WI38 (cell line): ENCODE measurements at regions not wholly inside any gene's neighbourhood (a gene's known extent, or its start where the extent isn't known, plus 50 kb on each side); places are given as distances from the start of the nearest gene placed in this dataset.

Experiments
- H3K4me3 ChIP-seq: 2 replicates; pipeline ENCODE4 v1.5.1; 2011; ENCODE audit warnings: low read depth, mild to moderate bottlenecking, control low read depth, low read length
- TF ChIP-seq, protein P1 (sequence below): IDR thresholded peaks from 2 replicates; pipeline ENCODE4 v1.5.1; 2012; ENCODE audit warnings: low read depth, mild to moderate bottlenecking, control low read depth, low read length

DNA sequence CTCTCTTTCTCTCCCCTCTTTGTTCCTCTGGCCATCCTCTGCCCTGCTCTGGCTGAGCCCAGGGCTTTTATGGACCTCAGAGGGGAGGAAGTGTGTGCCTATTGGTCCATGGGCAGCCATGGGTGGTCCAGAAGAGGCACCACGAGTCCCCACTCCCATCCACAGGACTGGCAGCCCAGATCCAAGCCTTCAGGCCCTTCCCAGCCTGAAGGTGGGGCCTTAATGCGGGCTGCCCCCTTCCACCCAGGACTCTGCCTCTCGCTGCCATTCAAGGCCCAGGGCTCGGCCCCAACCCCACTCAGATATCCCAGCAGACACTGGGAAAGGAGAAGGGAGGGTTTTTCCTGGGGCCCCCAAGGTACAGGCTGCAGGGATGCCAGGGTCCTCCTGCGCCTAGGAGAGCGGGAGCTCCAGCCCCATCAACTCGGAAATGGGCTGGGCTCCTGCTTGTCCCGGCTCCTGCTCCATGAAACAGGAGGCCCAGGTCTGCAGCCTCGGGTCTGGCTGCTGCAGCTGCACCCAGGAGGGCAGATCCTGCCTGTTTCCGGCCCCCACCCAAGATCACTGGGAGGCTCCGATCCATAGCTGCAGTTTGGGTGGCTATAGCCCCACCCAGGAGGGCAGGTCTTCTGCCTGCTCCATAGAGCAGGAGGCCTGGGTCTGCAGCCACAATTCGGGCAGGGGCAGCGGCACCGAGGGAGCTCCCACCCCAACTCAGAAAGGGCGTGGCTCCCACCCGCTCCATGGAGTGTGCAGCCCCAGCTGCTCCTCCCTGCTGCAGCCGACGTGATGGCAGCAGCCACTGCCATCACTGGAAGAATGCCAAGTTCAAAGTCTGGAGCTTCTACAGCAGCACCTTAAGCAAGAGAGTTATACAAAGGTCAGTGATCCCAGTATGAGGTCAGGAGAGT, 116.6 kb upstream of the RBBP8 start:
- TF ChIP-seq, protein P1, sequence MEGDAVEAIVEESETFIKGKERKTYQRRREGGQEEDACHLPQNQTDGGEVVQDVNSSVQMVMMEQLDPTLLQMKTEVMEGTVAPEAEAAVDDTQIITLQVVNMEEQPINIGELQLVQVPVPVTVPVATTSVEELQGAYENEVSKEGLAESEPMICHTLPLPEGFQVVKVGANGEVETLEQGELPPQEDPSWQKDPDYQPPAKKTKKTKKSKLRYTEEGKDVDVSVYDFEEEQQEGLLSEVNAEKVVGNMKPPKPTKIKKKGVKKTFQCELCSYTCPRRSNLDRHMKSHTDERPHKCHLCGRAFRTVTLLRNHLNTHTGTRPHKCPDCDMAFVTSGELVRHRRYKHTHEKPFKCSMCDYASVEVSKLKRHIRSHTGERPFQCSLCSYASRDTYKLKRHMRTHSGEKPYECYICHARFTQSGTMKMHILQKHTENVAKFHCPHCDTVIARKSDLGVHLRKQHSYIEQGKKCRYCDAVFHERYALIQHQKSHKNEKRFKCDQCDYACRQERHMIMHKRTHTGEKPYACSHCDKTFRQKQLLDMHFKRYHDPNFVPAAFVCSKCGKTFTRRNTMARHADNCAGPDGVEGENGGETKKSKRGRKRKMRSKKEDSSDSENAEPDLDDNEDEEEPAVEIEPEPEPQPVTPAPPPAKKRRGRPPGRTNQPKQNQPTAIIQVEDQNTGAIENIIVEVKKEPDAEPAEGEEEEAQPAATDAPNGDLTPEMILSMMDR = no peak
- no peak overlapping the region for H3K4me3 ChIP-seq

DNA sequence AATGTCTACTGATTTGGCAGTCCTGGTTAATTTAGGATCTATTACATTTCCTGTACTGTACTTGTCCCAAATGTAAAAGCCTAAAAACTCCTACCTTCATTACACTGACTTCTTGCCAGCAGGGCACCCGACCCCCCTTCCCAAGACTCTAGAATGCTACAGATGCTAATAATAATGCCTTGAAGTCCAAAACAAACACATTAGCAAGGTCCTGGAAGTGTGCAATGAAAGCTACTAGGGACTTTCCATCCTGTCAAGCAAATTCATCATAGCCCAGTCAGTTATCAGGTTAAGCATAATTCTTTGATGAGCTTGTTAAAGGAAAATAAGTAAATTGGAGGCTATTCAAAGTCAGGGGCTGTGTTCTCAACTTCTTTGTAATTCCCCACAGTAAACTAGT, 115.3 kb upstream of the RBBP8 start:
- TF ChIP-seq, protein P1 = no peak
- H3K4me3 ChIP-seq = no peak overlapping the region

DNA sequence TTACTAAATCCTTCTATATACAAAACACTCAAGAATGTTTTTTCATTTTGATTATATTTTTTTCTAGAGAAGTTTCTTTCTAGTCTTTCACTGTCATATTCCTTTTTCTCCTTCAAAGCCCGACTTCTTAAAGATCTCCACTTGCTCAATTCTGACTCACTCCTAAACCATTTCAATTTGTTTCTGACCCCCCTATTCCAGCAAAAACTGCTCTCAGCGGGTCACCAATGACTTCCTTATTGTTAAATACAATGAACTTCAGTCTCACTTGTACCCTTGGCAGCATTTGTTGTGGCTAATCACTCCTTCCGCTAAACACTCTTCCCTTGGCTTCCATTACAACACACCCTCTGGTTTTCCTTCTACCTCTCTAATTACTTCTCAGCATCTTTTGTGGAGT, 111.1 kb upstream of the RBBP8 start:
- TF ChIP-seq, protein P1 = no peak
- no peak overlapping the region for H3K4me3 ChIP-seq

DNA sequence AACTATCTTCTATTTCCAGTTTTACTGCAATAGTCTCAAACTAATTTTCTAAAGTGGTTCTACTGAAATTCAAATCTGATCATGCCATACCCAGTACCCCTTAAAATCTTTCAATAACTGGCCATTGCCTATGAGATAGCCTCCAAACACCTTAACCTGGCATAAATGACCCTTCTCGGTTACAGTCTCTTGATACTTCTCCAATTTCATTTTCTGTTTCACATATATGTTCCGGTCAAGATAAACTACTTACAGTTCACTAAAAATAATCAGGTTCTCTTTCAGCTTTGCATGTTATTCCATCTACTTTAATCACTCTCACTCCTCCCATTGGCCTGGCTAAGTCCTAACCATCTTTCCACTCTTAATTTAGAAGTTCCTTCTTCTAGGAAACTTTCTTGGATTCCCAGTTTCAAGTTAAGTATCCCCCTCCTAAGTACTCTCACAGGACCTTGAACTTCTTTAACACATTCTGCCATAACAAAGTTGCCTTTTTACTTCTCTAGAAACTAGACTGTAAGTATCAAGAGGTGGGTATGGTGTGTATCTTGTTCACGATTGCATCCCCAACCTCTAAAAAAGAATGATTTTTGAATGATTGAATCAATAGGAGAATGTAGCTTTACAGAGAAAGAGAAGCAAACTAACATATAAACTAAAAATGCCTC, 110.2 kb upstream of the RBBP8 start:
- TF ChIP-seq, protein P1 = no peak
- H3K4me3 ChIP-seq = no peak overlapping the region

DNA sequence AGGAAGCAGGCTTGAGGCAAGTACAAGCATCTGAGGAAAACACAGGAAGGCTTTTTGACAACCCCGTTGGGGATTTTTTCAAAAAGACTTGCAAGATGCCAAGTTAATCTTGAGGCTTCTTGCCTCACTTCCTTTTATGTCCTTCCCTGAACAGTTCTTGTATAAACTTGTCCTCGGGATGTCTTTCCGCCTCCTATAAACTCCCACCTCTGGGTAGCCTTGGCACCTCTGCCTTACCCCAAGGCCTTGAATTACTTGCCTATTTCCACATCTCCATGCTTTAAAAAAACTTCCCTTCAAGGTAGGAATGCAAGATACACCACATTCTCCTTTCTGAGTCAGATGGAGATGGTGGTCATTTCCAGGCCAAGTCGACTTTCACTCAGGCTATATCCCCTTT, 106.4 kb upstream of the RBBP8 start:
- TF ChIP-seq, protein P1 = no peak
- no peak overlapping the region for H3K4me3 ChIP-seq

DNA sequence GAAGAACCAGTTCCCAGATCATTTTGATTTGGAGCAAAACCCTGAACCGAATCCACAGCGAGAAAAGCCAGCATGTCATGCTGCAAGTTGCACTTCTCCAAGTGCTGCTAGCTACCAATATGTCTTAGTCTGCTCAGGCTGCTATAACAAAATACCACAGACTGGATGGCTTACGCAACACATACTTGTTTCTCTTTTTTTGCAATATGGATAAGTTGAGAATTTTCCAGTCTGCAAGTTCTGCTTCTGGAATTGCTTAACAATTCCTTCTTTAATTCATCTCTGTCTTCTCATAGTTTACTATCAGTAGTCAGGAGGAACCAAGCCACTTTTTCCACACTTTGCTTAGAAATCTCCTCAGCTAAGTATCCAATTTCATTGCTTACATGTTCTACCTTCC, 105.9 kb upstream of the RBBP8 start:
- TF ChIP-seq, protein P1 = no peak
- H3K4me3 ChIP-seq = no peak overlapping the region

DNA sequence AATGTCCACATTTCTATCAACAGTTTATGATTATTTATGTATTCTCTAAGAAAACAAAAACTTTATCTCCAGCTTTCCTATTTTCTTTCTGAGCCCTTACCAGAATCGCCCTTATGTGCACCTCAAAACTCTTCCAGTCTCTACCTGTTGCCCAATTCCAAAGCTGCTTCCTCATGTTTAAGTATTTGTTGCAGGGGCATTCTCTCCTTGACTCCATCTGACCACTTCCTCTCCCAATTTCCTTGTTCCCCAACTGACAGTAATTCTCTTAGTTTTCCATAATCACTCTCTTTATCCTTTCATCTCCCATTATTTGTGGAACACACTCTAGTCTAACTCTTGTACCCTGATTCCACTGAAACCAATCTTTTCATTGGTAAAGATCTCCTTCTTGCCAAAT, 105.4 kb upstream of the RBBP8 start:
- H3K4me3 ChIP-seq = no peak overlapping the region
- TF ChIP-seq, protein P1 = no peak
